SK-N-SH (cell line): ENCODE measurements at regions not wholly inside any gene's neighbourhood (a gene's known extent, or its start where the extent isn't known, plus 50 kb on each side); places are given as distances from the start of the nearest gene placed in this dataset.

ENCODE experiments used
- CTCF ChIA-PET: fragments of 300-600, 350-600 bp; formaldehyde crosslinking; extraction: SDS; loops from one replicate; lab custom pipeline; 2021; lab: Yijun Ruan, JAX
- POLR2A ChIA-PET: fragments of 350-600 bp; sonication (Branson Sonifier 250); formaldehyde crosslinking; extraction: SDS; loops from one replicate; lab custom pipeline; 2020; ENCODE audit warnings: antibody characterized with exemption, inconsistent platforms; lab: Yijun Ruan, JAX
- DNase-seq: peaks from one replicate; pipeline ENCODE4 v3.0.0; 2012
- H2AFZ ChIP-seq: fragments of 200-600 bp; sonication (generic); 2 replicates; pipeline ENCODE4 v1.8.1; 2016; ENCODE audit warnings: antibody characterized with exemption, mild to moderate bottlenecking, low read depth
- H3F3A ChIP-seq: fragments of 200-600 bp; sonication (generic); replicated peaks from 2 replicates; pipeline ENCODE3; 2016; ENCODE audit warnings: antibody characterized with exemption, mild to moderate bottlenecking; ENCODE audit not compliant: insufficient read depth
- H3K27ac ChIP-seq, 2 experiments: fragments of 200-500 bp in 1 of 2; fragments of 200-600 bp in 1 of 2; sonication (Bioruptor generic) in 1 of 2; sonication (generic), shearing (Covaris generic) in 1 of 2; 2 replicates each; pipeline versions ENCODE4 v1.5.1 to v1.6.1; 2014 to 2016; ENCODE audit warnings: low read depth in 2 of 2, inconsistent platforms in 1 of 2, low read length in 1 of 2, mild to moderate bottlenecking in 1 of 2, mixed read lengths in 1 of 2
- H3K27me3 ChIP-seq: fragments of 200-600 bp; sonication (generic), shearing (Covaris generic); 2 replicates; pipeline ENCODE4 v1.6.1; 2016; ENCODE audit warnings: mixed run types; ENCODE audit not compliant: insufficient read depth
- H3K36me3 ChIP-seq, 2 experiments: fragments of 200-500 bp in 1 of 2; fragments of 200-600 bp in 1 of 2; sonication (Bioruptor generic) in 1 of 2; sonication (generic) in 1 of 2; replicated peaks in 1 of 2; 2 replicates each; pipeline versions ENCODE3 to v1.5.1; 2014 to 2016; ENCODE audit warnings: low read length in 1 of 2, mild to moderate bottlenecking in 1 of 2; ENCODE audit not compliant: insufficient read depth in 2 of 2, control insufficient read depth in 1 of 2
- H3K4me1 ChIP-seq, 2 experiments: fragments of 200-500 bp in 1 of 2; fragments of 200-600 bp in 1 of 2; sonication (Bioruptor generic) in 1 of 2; sonication (generic), shearing (Covaris generic) in 1 of 2; 2 replicates each; pipeline versions ENCODE4 v1.5.1 to v1.6.1; 2014 to 2016; ENCODE audit warnings: low read depth in 1 of 2, low read length in 1 of 2, mixed run types in 1 of 2; ENCODE audit not compliant: insufficient read depth in 2 of 2, control insufficient read depth in 1 of 2
- H3K4me2 ChIP-seq: fragments of 200-600 bp; sonication (generic), shearing (Covaris generic); 2 replicates; pipeline ENCODE4 v1.6.1; 2017; ENCODE audit warnings: mixed run types
- H3K4me3 ChIP-seq, 2 experiments: fragments of 200-500 bp in 1 of 2; fragments of 200-600 bp in 1 of 2; sonication (Bioruptor generic) in 1 of 2; sonication (generic), shearing (Covaris generic) in 1 of 2; 2 replicates each; pipeline versions ENCODE4 v1.5.1 to v1.8.1; 2014 to 2016; ENCODE audit warnings: low read depth in 2 of 2, inconsistent platforms in 1 of 2, low read length in 1 of 2, mild to moderate bottlenecking in 1 of 2, mixed read lengths in 1 of 2, moderate library complexity in 1 of 2
- H3K79me2 ChIP-seq: fragments of 200-600 bp; sonication (generic); 2 replicates; pipeline ENCODE4 v1.8.1; 2017; ENCODE audit warnings: mild to moderate bottlenecking; ENCODE audit not compliant: insufficient read depth
- H3K9ac ChIP-seq: fragments of 200-600 bp; sonication (generic); 2 replicates; pipeline ENCODE4 v1.6.1; 2017; ENCODE audit warnings: mixed run types
- H3K9me2 ChIP-seq: fragments of 200-600 bp; sonication (generic); 2 replicates; pipeline ENCODE4 v1.6.1; 2017; ENCODE audit warnings: mixed run types
- H3K9me3 ChIP-seq: fragments of 200-600 bp; sonication (generic); 2 replicates; pipeline ENCODE4 v1.6.1; 2017; ENCODE audit warnings: mixed run types, mild to moderate bottlenecking, moderate library complexity
- H4K20me1 ChIP-seq: fragments of 200-600 bp; sonication (generic); 2 replicates; pipeline ENCODE4 v1.6.1; 2017; ENCODE audit warnings: mild to moderate bottlenecking, mixed run types; ENCODE audit not compliant: insufficient read depth
- ELF1 ChIP-seq: IDR thresholded peaks from 2 replicates; pipeline ENCODE4 v1.4.0; 2012
- FOSL2 ChIP-seq: IDR thresholded peaks from 2 replicates; pipeline ENCODE4 v1.4.0; 2012; ENCODE audit warnings: low read depth, mild to moderate bottlenecking, moderate library complexity, borderline replicate concordance
- IRF3 ChIP-seq: fragments of 150-350 bp; IDR thresholded peaks from 2 replicates; pipeline ENCODE4 v1.6.1; 2016; ENCODE audit warnings: mild to moderate bottlenecking, low read depth, low read length
- MEF2A ChIP-seq: IDR thresholded peaks from 2 replicates; pipeline ENCODE4 v1.4.0; 2012; ENCODE audit warnings: low read depth, borderline replicate concordance
- MXI1 ChIP-seq: IDR thresholded peaks from 2 replicates; pipeline ENCODE4 v1.6.1; 2012; ENCODE audit warnings: mild to moderate bottlenecking, low read depth, low read length, improper control_type of control experiment
- NFIC ChIP-seq: IDR thresholded peaks from 2 replicates; pipeline ENCODE4 v1.4.0; 2012; ENCODE audit warnings: borderline replicate concordance
- RAD21 ChIP-seq: IDR thresholded peaks from 2 replicates; pipeline ENCODE4 v1.6.1; 2012; ENCODE audit warnings: mild to moderate bottlenecking, low read length
- REST ChIP-seq: IDR thresholded peaks from 2 replicates; pipeline ENCODE4 v1.6.1; 2012; ENCODE audit warnings: mild to moderate bottlenecking, low read depth, low read length, moderate library complexity
- RXRA ChIP-seq: IDR thresholded peaks from 2 replicates; pipeline ENCODE4 v1.4.0; 2012; ENCODE audit warnings: low read depth, mild to moderate bottlenecking, borderline replicate concordance
- SMC3 ChIP-seq: IDR thresholded peaks from 2 replicates; pipeline ENCODE4 v1.6.1; 2012; ENCODE audit warnings: low read depth, low read length, improper control_type of control experiment
- TCF12 ChIP-seq: IDR thresholded peaks from 2 replicates; pipeline ENCODE4 v1.4.0; 2012
- WGBS: methylation state at CpG from one replicate; pipeline ENCODE4 v1.1.6; 2017; ENCODE audit warnings: low lambda C conversion rate; 5-methylcytosine and 5-hydroxymethylcytosine counted together

GRCh38 chr3:115525731-115526130 is 97.6 kb upstream of the GAP43 start (continued):
- TF ChIP-seq IRF3, result no peak
- no peak for TF ChIP-seq ELF1
- TF ChIP-seq RXRA, result no peak

GRCh38 chr3:115533218-115533617 is 90.1 kb upstream of the GAP43 start:
- CTCF ChIA-PET, result interaction anchor here (1.5 to 2.2 kb wide), 2 partner anchors 9 to 251 kb away, joined by 3 to 5 read pairs; no protein-coding TSS in a partner anchor
- WGBS, result 67% methylated on average over 1 of the region's 1 CpG
- no peak overlapping the region for H3K9ac ChIP-seq

More at GRCh38 chr3:115533218-115533617, 90.1 kb upstream of the GAP43 start:
- Histone ChIP-seq H3K4me2 (no peak overlapping the region), H3K4me1 (no peaks in the 10 kb centered on the region; a peak in 2 of 4 replicates), H3K27me3 (no peaks in the 10 kb centered on the region), H4K20me1 (no peaks in the 10 kb centered on the region), H3K79me2 (no peaks in the 10 kb centered on the region), H3K36me3 (no peaks in the 10 kb centered on the region), H3K9me3 (no peaks in the 10 kb centered on the region), H3K27ac (no peak overlapping the region), H3K9me2 (no peaks in the 10 kb centered on the region), H2AFZ (no peak overlapping the region), H3F3A (no peaks in the 10 kb centered on the region), H3K4me3 (no peak overlapping the region)
- no peak for DNase-seq
- TF ChIP-seq RAD21 (no peak), MXI1 (no peak), FOSL2 (no peak), SMC3 (no peak), NFIC (no peak), MEF2A (no peak), REST (no peak), TCF12 (no peak)
- POLR2A ChIA-PET, result no interaction called here
